ENCODE measurements at regions not wholly inside any gene's neighbourhood (a gene's known extent, or its start where the extent isn't known, plus 50 kb on each side); places are given as distances from the start of the nearest gene placed in this dataset.

GRCh38 chr10:81108516-81109199 is 571.0 kb downstream of the SH2D4B start (continued):
- no peak for TF ChIP-seq SUPT20H (IDR thresholded peaks at IDR 0.05; ENCODE audit: borderline replicate concordance, control insufficient read depth, low read depth, low read length)
- TF ChIP-seq JUNB (IDR thresholded peaks at IDR 0.05): peak; percentile 24
- TF ChIP-seq SMAD5 (IDR thresholded peaks at IDR 0.05; ENCODE audit: low read depth): no peak
- TF ChIP-seq FOS (IDR thresholded peaks at IDR 0.05; ENCODE audit: borderline replicate concordance, extremely low read depth, insufficient read length): no peak
- peak; percentile 33 to 47; a peak in 1 of 4 replicates for TF ChIP-seq BHLHE40 (IDR thresholded peaks at IDR 0.05; ENCODE audit: borderline replicate concordance in 1 of 2, low read depth in 2 of 2, low read length in 1 of 2)
- 0 out of 2 replicates have a peak, but pooled peaks have one; percentile 38 for TF ChIP-seq ZNF687 (IDR thresholded peaks at IDR 0.05)
- TF ChIP-seq EP300 (IDR thresholded peaks at IDR 0.05; ENCODE audit: borderline replicate concordance in 1 of 2, control insufficient read depth in 1 of 2, low read depth in 2 of 2, low read length in 2 of 2): peak; percentile 66 to 83; a peak in 3 of 4 replicates
- no peak for TF ChIP-seq E2F8 (IDR thresholded peaks at IDR 0.05; ENCODE audit: low read depth, partially characterized antibody)
- TF ChIP-seq STAT3 (IDR thresholded peaks at IDR 0.05; ENCODE audit: low read depth, low read length): 0 out of 2 replicates have a peak, but pooled peaks have one; percentile 31
- TF ChIP-seq ATF2 (IDR thresholded peaks at IDR 0.05; ENCODE audit: low read length): no peak
